Spleen (tissue), 7 donors: ENCODE measurements at regions not wholly inside any gene's neighbourhood (a gene's known extent, or its start where the extent isn't known, plus 50 kb on each side); places are given as distances from the start of the nearest gene placed in this dataset.

Experiments
- POLR2AphosphoS5 ChIP-seq, 3 donors: sonication (generic); formaldehyde crosslinking; IDR thresholded peaks; one replicate each; pipeline ENCODE4 v1.5.1; 2017; ENCODE audit warnings: antibody characterized with exemption in 3 of 3
- TF ChIP-seq, protein P1 (sequence below), 11 experiments: fragments of 200-600 bp in 7 of 11; fragments of 450-650 bp in 4 of 11; sonication (generic) in 4 of 11; IDR thresholded peaks in 8 of 11; conservative IDR thresholded peaks in 3 of 11; 1 replicate in 7 of 11; 2 replicates in 4 of 11; pipeline versions ENCODE4 v1.4.0 to v1.8.0; 2016 to 2021; ENCODE audit warnings: antibody characterized with exemption in 11 of 11, inconsistent platforms in 4 of 11, mild to moderate bottlenecking in 1 of 11
- donor health status: DM: no; HTN: no; CAD: no; lungs with moderate emphysema.
- donor health status: DM: no; HTN: no; CAD: no.
- donor health status: DM: no; HTN: no; CAD: no.

DNA sequence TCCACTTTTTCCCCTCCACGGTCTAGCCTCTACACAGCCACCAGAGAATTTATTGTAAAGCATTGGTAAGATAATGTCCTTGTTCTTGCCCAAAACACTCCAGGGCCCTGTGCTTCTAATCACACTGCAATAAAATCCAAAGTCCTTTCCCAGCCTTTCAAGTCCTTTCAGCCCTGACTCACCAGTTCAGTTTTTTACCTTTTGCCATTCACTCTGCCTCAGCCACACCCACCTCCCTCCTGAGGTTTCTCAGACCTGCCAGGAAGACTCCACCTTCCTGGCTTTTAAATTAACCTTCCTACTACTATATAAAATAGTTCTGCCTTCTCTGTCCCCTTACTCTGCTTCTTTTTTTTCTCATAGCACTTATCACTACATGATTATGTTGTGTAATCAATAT is 91.0 kb upstream of the ARHGAP32 start:
- no peak for TF ChIP-seq POLR2AphosphoS5 (IDR thresholded peaks at IDR 0.05)
- TF ChIP-seq, protein P1, sequence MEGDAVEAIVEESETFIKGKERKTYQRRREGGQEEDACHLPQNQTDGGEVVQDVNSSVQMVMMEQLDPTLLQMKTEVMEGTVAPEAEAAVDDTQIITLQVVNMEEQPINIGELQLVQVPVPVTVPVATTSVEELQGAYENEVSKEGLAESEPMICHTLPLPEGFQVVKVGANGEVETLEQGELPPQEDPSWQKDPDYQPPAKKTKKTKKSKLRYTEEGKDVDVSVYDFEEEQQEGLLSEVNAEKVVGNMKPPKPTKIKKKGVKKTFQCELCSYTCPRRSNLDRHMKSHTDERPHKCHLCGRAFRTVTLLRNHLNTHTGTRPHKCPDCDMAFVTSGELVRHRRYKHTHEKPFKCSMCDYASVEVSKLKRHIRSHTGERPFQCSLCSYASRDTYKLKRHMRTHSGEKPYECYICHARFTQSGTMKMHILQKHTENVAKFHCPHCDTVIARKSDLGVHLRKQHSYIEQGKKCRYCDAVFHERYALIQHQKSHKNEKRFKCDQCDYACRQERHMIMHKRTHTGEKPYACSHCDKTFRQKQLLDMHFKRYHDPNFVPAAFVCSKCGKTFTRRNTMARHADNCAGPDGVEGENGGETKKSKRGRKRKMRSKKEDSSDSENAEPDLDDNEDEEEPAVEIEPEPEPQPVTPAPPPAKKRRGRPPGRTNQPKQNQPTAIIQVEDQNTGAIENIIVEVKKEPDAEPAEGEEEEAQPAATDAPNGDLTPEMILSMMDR (IDR thresholded peaks at IDR 0.05 in 8 of 11, conservative IDR thresholded peaks at IDR 0.05 in 3 of 11): no peak
